ENCODE measurements at regions not wholly inside any gene's neighbourhood (a gene's known extent, or its start where the extent isn't known, plus 50 kb on each side); places are given as distances from the start of the nearest gene placed in this dataset.

- DNase-seq (ENCODE audit: low read depth in 2 of 2), result no peak
Measured at GRCh38 chr10:42972946-42973345, 103.9 kb upstream of the RET start.

GRCh38 chr10:42973411-42973810, 103.5 kb upstream of the RET start:
- no peak for DNase-seq (ENCODE audit: low read depth in 2 of 2)

GRCh38 chr10:42973870-42974692, 102.8 kb upstream of the RET start:
- DNase-seq (ENCODE audit: low read depth in 2 of 2), result no peak

- DNase-seq (ENCODE audit: low read depth in 2 of 2), result no peak
Measured at GRCh38 chr10:42974693-42975002, 102.2 kb upstream of the RET start.

- DNase-seq (ENCODE audit: low read depth in 2 of 2), result no peak
Measured at GRCh38 chr10:42975005-42975493, 101.8 kb upstream of the RET start.

GRCh38 chr10:42975558-42976340, 101.1 kb upstream of the RET start:
- no peak for DNase-seq (ENCODE audit: low read depth in 2 of 2)

- no peak for DNase-seq (ENCODE audit: low read depth in 2 of 2)
Measured at GRCh38 chr10:42976351-42977031, 100.4 kb upstream of the RET start.

- no peak for DNase-seq (ENCODE audit: low read depth in 2 of 2)
Measured at GRCh38 chr10:42977032-42977416, 99.8 kb upstream of the RET start.

- no peak for DNase-seq (ENCODE audit: low read depth in 2 of 2)
Measured at GRCh38 chr10:42979181-42979580, 97.7 kb upstream of the RET start.

- DNase-seq (ENCODE audit: low read depth in 2 of 2), result no peak
Measured at GRCh38 chr10:42979721-42980467, 97.0 kb upstream of the RET start.

GRCh38 chr10:42980553-42981357, 96.1 kb upstream of the RET start:
- DNase-seq (ENCODE audit: low read depth in 2 of 2), result no peak

GRCh38 chr10:42981358-42982236, 95.3 kb upstream of the RET start:
- DNase-seq (ENCODE audit: low read depth in 2 of 2), result no peak

GRCh38 chr10:42982891-42983506, 93.9 kb upstream of the RET start:
- DNase-seq (ENCODE audit: low read depth in 2 of 2), result no peak

GRCh38 chr10:42983591-42983990, 93.3 kb upstream of the RET start:
- no peak for DNase-seq (ENCODE audit: low read depth in 2 of 2)

- DNase-seq (ENCODE audit: low read depth in 2 of 2), result no peak
Measured at GRCh38 chr10:42984035-42984610, 92.7 kb upstream of the RET start.

GRCh38 chr10:42984761-42985325, 92.0 kb upstream of the RET start:
- DNase-seq (ENCODE audit: low read depth in 2 of 2), result no peak

GRCh38 chr10:42985436-42986316, 91.2 kb upstream of the RET start:
- DNase-seq (ENCODE audit: low read depth in 2 of 2), result no peak

- no peak for DNase-seq (ENCODE audit: low read depth in 2 of 2)
Measured at GRCh38 chr10:42986633-42987032, 90.2 kb upstream of the RET start.

Data from fibroblast of skin of left biceps (primary cell).